ENCODE measurements at regions not wholly inside any gene's neighbourhood (a gene's known extent, or its start where the extent isn't known, plus 50 kb on each side); places are given as distances from the start of the nearest gene placed in this dataset.
"Not testable (repeated sequence)": the region's sequence is repeated elsewhere in the genome, so short reads cannot be mapped to it uniquely, and the experiment has no call there.

GRCh38 chr15:93333126-93333525, 244.1 kb upstream of the RGMA start:
- intact Hi-C loops (cut with micrococcal nuclease) = not testable (repeated sequence)

- intact Hi-C loops (cut with micrococcal nuclease) = no loop called here
Observed at GRCh38 chr15:93332168-93332553, 243.2 kb upstream of the RGMA start.

GRCh38 chr15:93331545-93332167, 242.6 kb upstream of the RGMA start:
- intact Hi-C loops (cut with micrococcal nuclease) = no loop called here

- intact Hi-C loops (cut with micrococcal nuclease) = no loop called here
Observed at GRCh38 chr15:93330912-93331544, 242.0 kb upstream of the RGMA start.

GRCh38 chr15:93327364-93327763, 238.4 kb upstream of the RGMA start:
- intact Hi-C loops (cut with micrococcal nuclease) = no loop called here

GRCh38 chr15:93324186-93324975, 235.4 kb upstream of the RGMA start:
- intact Hi-C loops (cut with micrococcal nuclease) = no loop called here

- intact Hi-C loops (cut with micrococcal nuclease) = no loop called here
Observed at GRCh38 chr15:93321881-93322282, 232.9 kb upstream of the RGMA start.

GRCh38 chr15:93319121-93319814, 230.3 kb upstream of the RGMA start:
- intact Hi-C loops (cut with micrococcal nuclease) = no loop called here

- intact Hi-C loops (cut with micrococcal nuclease) = no loop called here
Observed at GRCh38 chr15:93317772-93318171, 228.8 kb upstream of the RGMA start.

- intact Hi-C loops (cut with micrococcal nuclease) = no loop called here
Observed at GRCh38 chr15:93314245-93314644, 225.2 kb upstream of the RGMA start.

- intact Hi-C loops (cut with micrococcal nuclease) = no loop called here
Observed at GRCh38 chr15:93312891-93313486, 224.0 kb upstream of the RGMA start.

GRCh38 chr15:93311620-93312019, 222.6 kb upstream of the RGMA start:
- intact Hi-C loops (cut with micrococcal nuclease) = no loop called here

GRCh38 chr15:93308026-93308690, 219.1 kb upstream of the RGMA start:
- intact Hi-C loops (cut with micrococcal nuclease) = no loop called here

GRCh38 chr15:93307513-93307912, 218.5 kb upstream of the RGMA start:
- intact Hi-C loops (cut with micrococcal nuclease) = no loop called here

- intact Hi-C loops (cut with micrococcal nuclease) = no loop called here
Observed at GRCh38 chr15:93305306-93305705, 216.3 kb upstream of the RGMA start.

- intact Hi-C loops (cut with micrococcal nuclease) = loop anchor here (5.0 kb wide), 1 partner anchor 215 kb away; the partner anchor contains the start of gene RGMA
Observed at GRCh38 chr15:93302080-93302765, 213.2 kb upstream of the RGMA start.

GRCh38 chr15:93300796-93301195, 211.8 kb upstream of the RGMA start:
- intact Hi-C loops (cut with micrococcal nuclease) = loop anchor here (5.0 kb wide), 1 partner anchor 213 kb away; the partner anchor contains the start of gene RGMA

GRCh38 chr15:93299675-93300074, 210.7 kb upstream of the RGMA start:
- intact Hi-C loops (cut with micrococcal nuclease) = loop anchor here (5.0 kb wide), 1 partner anchor 212 kb away; the partner anchor contains the start of gene RGMA

- intact Hi-C loops (cut with micrococcal nuclease) = no loop called here
Observed at GRCh38 chr15:93298901-93299300, 209.9 kb upstream of the RGMA start.
